Esophagus mucosa (tissue), 1 donor: ENCODE measurements at regions not wholly inside any gene's neighbourhood (a gene's known extent, or its start where the extent isn't known, plus 50 kb on each side); places are given as distances from the start of the nearest gene placed in this dataset.
"Not testable (repeated sequence)": the region's sequence is repeated elsewhere in the genome, so short reads cannot be mapped to it uniquely, and the experiment has no call there.

Experiments used
- ATAC-seq: fragments of 200-7000 bp; cut with Tn5 transposase; one replicate; pipeline ENCODE4 v1.9.1; 2020
- donor health status: DM: yes; HTN: yes; CAD: no.

- peak; percentile 48 for ATAC-seq
Observed at GRCh38 chr20:53891306-53891894, 179.0 kb downstream of the BCAS1 start.

GRCh38 chr20:53890443-53891305 lies 179.7 kb downstream of the BCAS1 start:
- ATAC-seq, result peak; percentile 35

- ATAC-seq, result no peak
Observed at GRCh38 chr20:53889411-53890148, 180.8 kb downstream of the BCAS1 start.

GRCh38 chr20:53888951-53889350 lies 181.4 kb downstream of the BCAS1 start:
- ATAC-seq, result no peak

- no peak for ATAC-seq
Observed at GRCh38 chr20:53888510-53888909, 181.9 kb downstream of the BCAS1 start.

- ATAC-seq, result no peak
Observed at GRCh38 chr20:53887973-53888372, 182.4 kb downstream of the BCAS1 start.

GRCh38 chr20:53884859-53885541 lies 185.4 kb downstream of the BCAS1 start:
- ATAC-seq, result peak; percentile 66

GRCh38 chr20:53883098-53883911 lies 187.1 kb downstream of the BCAS1 start:
- ATAC-seq, result no peak

GRCh38 chr20:53882438-53882986 lies 187.9 kb downstream of the BCAS1 start:
- not testable (repeated sequence) for ATAC-seq

- ATAC-seq, result no peak
Observed at GRCh38 chr20:53881362-53881761, 189.0 kb downstream of the BCAS1 start.

- ATAC-seq, result no peak
Observed at GRCh38 chr20:53880108-53880641, 190.2 kb downstream of the BCAS1 start.

GRCh38 chr20:53879048-53879684 lies 191.2 kb downstream of the BCAS1 start:
- no peak for ATAC-seq

- no peak for ATAC-seq
Observed at GRCh38 chr20:53878262-53879047, 191.9 kb downstream of the BCAS1 start.

GRCh38 chr20:53876956-53877355 lies 193.4 kb downstream of the BCAS1 start:
- no peak for ATAC-seq

GRCh38 chr20:53876470-53876869 lies 193.9 kb downstream of the BCAS1 start:
- ATAC-seq, result no peak

GRCh38 chr20:53875452-53875851 lies 194.9 kb downstream of the BCAS1 start:
- no peak for ATAC-seq

- no peak for ATAC-seq
Observed at GRCh38 chr20:53874706-53875105, 195.7 kb downstream of the BCAS1 start.

GRCh38 chr20:53874104-53874503 lies 196.3 kb downstream of the BCAS1 start:
- ATAC-seq, result no peak

- peak; percentile 28 for ATAC-seq
Observed at GRCh38 chr20:53873230-53873604, 197.2 kb downstream of the BCAS1 start.
